Ishikawa (cell line): ENCODE measurements at regions not wholly inside any gene's neighbourhood (a gene's known extent, or its start where the extent isn't known, plus 50 kb on each side); places are given as distances from the start of the nearest gene placed in this dataset.

Experiments used
- CEBPB ChIP-seq: IDR thresholded peaks from 2 replicates; pipeline ENCODE4 v1.6.1; 2012
- CREB1 ChIP-seq: IDR thresholded peaks from 2 replicates; pipeline ENCODE4 v1.6.1; 2012; ENCODE audit warnings: low read depth
- EGR1 ChIP-seq: IDR thresholded peaks from 2 replicates; pipeline ENCODE4 v1.6.1; 2012
- EP300 ChIP-seq: IDR thresholded peaks from 2 replicates; pipeline ENCODE4 v1.6.1; 2012; ENCODE audit warnings: borderline replicate concordance
- FOXM1 ChIP-seq: IDR thresholded peaks from 2 replicates; pipeline ENCODE4 v1.6.1; 2012; ENCODE audit warnings: low read depth, borderline replicate concordance
- MAX ChIP-seq: IDR thresholded peaks from 2 replicates; pipeline ENCODE4 v1.6.1; 2012
- NFIC ChIP-seq: IDR thresholded peaks from 2 replicates; pipeline ENCODE4 v1.6.1; 2012
- RAD21 ChIP-seq: IDR thresholded peaks from 2 replicates; pipeline ENCODE4 v1.6.1; 2012; ENCODE audit warnings: low read depth
- REST ChIP-seq: IDR thresholded peaks from 2 replicates; pipeline ENCODE4 v1.6.1; 2012; ENCODE audit warnings: low read depth, mild to moderate bottlenecking
- TAF1 ChIP-seq: IDR thresholded peaks from 2 replicates; pipeline ENCODE4 v1.6.1; 2012; ENCODE audit warnings: low read depth, mild to moderate bottlenecking
- TCF12 ChIP-seq: IDR thresholded peaks from 2 replicates; pipeline ENCODE4 v1.6.1; 2012; ENCODE audit warnings: low read depth
- TEAD4 ChIP-seq: IDR thresholded peaks from 2 replicates; pipeline ENCODE4 v1.6.1; 2012
- USF1 ChIP-seq: IDR thresholded peaks from 2 replicates; pipeline ENCODE4 v1.6.1; 2012
- YY1 ChIP-seq: IDR thresholded peaks from 2 replicates; pipeline ENCODE4 v1.6.1; 2012; ENCODE audit warnings: low read depth
- ZBTB7A ChIP-seq: IDR thresholded peaks from 2 replicates; pipeline ENCODE4 v1.6.1; 2012; ENCODE audit warnings: low read depth

- TF ChIP-seq NFIC (no peak), EGR1 (no peak), USF1 (no peak), TCF12 (no peak), CREB1 (no peak), MAX (no peak), YY1 (no peak), CEBPB (no peak), TAF1 (no peak), RAD21 (no peak), TEAD4 (no peak), REST (no peak), EP300 (no peak), ZBTB7A (no peak), FOXM1 (no peak)
Measured at GRCh38 chr10:118957966-118958365, 71.5 kb upstream of the NANOS1 start.

GRCh38 chr10:118958559-118958958, 71.0 kb upstream of the NANOS1 start:
- no peak for TF ChIP-seq EGR1
- TF ChIP-seq CREB1: no peak
- no peak for TF ChIP-seq YY1
- no peak for TF ChIP-seq REST
- no peak for TF ChIP-seq FOXM1
- no peak for TF ChIP-seq ZBTB7A
- TF ChIP-seq RAD21: no peak
- TF ChIP-seq TAF1: no peak
- no peak for TF ChIP-seq EP300
- no peak for TF ChIP-seq USF1
- no peak for TF ChIP-seq TCF12
- no peak for TF ChIP-seq MAX

- TF ChIP-seq TEAD4 (peak; percentile 16; the same call in 1 of the 2 replicates), EP300 (no peak), ZBTB7A (no peak), MAX (peak; percentile 23; the same call in 1 of the 2 replicates)
Measured at GRCh38 chr10:118958984-118959925, 70.3 kb upstream of the NANOS1 start.

- TF ChIP-seq TEAD4: no peak
- no peak for TF ChIP-seq FOXM1
- TF ChIP-seq REST: no peak
- TF ChIP-seq ZBTB7A: no peak
- no peak for TF ChIP-seq EP300
- TF ChIP-seq USF1: no peak
- no peak for TF ChIP-seq CREB1
- no peak for TF ChIP-seq RAD21
- no peak for TF ChIP-seq EGR1
- no peak for TF ChIP-seq YY1
- TF ChIP-seq TCF12: no peak
- TF ChIP-seq CEBPB: no peak
- no peak for TF ChIP-seq TAF1
- TF ChIP-seq MAX: no peak
- TF ChIP-seq NFIC: no peak
Measured at GRCh38 chr10:118960157-118961090, 69.1 kb upstream of the NANOS1 start.
